ENCODE measurements at regions not wholly inside any gene's neighbourhood (a gene's known extent, or its start where the extent isn't known, plus 50 kb on each side); places are given as distances from the start of the nearest gene placed in this dataset.

DNA sequence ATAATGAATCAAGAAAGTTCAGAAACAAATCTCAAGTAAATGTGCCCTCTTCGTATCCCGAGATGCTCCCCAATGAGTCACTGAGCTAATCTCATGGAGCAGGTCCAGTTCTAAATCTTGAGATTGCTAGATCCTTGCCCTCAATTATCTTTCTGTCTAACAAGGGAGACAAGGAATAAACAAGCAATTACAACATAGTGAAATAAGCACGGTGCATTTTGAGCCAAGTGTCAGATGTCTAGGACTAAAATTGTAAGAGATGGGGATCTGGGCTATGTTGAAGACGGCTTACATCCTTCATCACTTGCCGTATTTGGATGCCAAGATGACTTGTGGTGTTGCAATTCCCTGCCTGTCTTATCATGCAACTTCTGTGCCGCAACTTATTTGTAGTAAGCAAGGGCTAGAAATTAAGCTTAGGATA lies 56.5 kb upstream of the ADGRF1 start:
- H3K27ac ChIP-seq, result no peak overlapping the region
- TF ChIP-seq, protein P1, sequence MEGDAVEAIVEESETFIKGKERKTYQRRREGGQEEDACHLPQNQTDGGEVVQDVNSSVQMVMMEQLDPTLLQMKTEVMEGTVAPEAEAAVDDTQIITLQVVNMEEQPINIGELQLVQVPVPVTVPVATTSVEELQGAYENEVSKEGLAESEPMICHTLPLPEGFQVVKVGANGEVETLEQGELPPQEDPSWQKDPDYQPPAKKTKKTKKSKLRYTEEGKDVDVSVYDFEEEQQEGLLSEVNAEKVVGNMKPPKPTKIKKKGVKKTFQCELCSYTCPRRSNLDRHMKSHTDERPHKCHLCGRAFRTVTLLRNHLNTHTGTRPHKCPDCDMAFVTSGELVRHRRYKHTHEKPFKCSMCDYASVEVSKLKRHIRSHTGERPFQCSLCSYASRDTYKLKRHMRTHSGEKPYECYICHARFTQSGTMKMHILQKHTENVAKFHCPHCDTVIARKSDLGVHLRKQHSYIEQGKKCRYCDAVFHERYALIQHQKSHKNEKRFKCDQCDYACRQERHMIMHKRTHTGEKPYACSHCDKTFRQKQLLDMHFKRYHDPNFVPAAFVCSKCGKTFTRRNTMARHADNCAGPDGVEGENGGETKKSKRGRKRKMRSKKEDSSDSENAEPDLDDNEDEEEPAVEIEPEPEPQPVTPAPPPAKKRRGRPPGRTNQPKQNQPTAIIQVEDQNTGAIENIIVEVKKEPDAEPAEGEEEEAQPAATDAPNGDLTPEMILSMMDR (IDR thresholded peaks at IDR 0.05), result no peak
- no peak overlapping the region for H3K4me3 ChIP-seq
- no peak for DNase-seq (ENCODE audit: low spot score)

DNA sequence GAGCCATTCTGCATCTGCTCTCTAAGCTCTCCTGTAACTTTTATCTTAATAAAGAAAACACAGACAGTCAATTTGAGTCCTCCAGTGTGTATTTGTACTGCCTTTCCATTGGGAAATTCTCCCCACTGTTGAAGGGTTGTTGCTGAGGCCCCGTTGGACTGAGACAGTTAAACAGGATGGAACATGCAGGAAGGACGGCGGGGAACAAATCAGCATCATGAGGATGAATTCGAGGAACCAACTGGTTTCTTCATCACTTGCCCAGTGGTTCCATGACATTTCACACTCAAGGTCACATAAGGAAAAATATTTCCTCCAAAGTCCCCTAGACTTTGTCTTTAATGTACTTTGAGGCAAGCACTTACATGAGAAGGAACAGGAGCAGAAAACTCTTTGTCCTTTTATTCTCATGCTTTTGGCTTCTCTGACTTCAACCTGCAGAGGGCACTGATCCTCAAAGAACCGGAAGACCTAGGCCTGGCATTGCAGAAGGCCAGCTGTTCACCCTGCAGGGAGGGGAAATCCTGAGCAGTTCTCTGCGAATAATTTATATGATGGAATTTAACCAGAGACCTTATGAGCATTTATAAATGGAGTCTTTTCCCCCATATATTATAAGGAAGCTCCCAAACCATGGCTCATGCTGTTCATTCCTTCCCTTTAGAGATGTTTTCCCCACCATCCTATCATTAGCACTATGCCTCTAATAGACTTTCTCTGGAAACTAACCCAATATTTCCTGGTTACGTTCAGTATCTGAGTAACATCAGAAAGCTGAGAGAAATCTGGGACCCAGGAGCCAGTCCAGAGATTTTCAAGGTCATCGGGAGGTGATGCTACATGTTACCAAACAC lies 55.2 kb upstream of the ADGRF1 start:
- TF ChIP-seq, protein P1 (IDR thresholded peaks at IDR 0.05), result no peak
- no peak for DNase-seq (ENCODE audit: low spot score)
- Histone ChIP-seq H3K27ac (no peak overlapping the region), H3K4me3 (no peak overlapping the region)

DNA sequence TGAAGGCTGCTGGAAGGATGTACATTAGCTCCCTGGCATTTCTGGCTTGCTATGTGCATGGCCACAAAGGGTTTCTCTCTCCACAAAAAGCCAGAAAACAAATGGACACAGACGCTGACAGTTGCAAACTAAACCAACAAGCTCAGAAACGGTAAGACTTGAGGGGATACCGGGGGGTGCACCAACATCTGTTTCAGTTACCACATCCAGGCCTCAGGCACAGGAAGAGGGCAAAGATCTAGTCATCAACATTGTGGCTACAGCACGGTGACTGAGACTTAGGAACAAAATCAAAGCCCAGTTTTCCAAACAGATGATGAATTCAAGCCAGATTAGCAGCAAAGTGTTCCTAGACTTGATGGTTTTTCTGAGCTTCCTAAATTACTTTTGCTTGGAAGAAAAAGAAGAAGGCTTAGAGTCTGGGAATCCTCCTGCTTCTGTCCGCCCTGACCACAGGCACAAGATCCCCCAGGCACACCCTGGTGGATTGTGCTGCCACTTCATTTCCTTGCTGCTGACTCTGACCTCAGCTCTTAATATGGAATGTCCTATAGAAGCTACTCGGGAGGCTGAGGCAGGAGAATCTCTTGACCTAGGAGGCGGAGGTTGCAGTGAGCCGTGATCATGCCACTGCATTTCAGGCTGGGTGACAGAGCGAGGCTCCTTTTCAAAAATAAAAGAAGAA lies 54.2 kb upstream of the ADGRF1 start:
- TF ChIP-seq, protein P1 (IDR thresholded peaks at IDR 0.05), result no peak
- Histone ChIP-seq H3K4me3 (no peak overlapping the region), H3K27ac (no peak overlapping the region)
- no peak for DNase-seq (ENCODE audit: low spot score)

DNA sequence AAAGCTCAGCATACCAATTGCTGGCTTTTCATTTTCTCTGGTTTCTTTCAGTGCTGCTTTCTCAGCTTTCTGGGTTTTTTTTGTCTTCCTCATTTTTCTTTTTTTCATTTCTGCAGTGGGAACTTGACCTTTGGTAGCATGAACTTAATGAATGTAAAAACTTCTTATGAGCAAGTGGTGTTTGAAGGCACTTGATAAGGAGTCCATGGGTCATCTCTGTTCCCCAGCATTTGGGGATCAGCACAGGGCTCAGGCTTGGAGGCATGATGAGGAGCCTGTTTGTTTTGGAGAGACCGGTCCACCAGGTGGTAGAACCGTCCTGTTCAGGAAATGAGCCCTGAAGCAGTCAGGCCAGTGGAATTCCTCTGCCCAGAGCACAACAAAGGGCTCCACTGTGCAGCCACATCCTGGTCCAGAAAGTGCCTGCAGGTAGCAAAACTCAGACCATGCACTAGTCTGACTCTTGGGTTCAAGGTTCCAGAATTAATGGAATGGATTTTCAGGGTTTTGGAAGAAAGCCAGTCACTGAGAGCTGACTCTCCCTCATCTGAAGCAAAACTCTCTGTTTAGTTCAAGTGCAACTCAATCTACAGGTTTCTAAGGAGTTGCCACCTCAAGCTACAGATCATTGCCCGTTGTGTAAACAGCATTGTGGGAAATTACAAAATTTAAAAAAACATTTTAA lies 52.3 kb upstream of the ADGRF1 start:
- TF ChIP-seq, protein P1 (IDR thresholded peaks at IDR 0.05), result no peak
- DNase-seq (ENCODE audit: low spot score), result no peak
- H3K4me3 ChIP-seq, result no peak overlapping the region
- no peak overlapping the region for H3K27ac ChIP-seq

DNA sequence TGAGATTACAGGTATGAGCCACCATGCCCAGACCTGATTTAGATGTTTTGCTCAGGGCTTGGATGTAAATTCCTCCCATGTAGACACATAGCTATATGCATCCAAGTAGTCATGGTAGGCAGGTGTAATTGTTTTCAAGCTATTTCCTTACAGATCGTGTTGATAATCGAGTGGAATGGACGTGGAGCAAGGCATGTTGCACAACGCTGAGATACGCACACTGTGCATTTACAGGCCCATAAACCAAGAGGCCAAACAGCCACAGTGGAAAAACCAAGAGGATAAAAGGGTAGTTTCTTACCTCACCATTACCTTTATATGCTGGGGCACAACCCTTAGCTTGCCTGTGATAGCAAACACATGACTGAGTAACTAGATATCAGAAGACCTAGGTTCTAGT lies 51.0 kb upstream of the ADGRF1 start:
- no peak for DNase-seq (ENCODE audit: low spot score)
- no peak overlapping the region for H3K4me3 ChIP-seq
- H3K27ac ChIP-seq, result no peak overlapping the region
- TF ChIP-seq, protein P1 (IDR thresholded peaks at IDR 0.05), result no peak

GRCh38 chr6:47091886-47092668 lies 49.9 kb upstream of the ADGRF1 start:
- DNase-seq (ENCODE audit: low spot score), result no peak
- H3K4me3 ChIP-seq, result no peak overlapping the region
- TF ChIP-seq, protein P1 (IDR thresholded peaks at IDR 0.05), result no peak
- no peak overlapping the region for H3K27ac ChIP-seq

All from coronary artery (tissue), 2 donors.